GM18520 (cell line): ENCODE measurements at regions not wholly inside any gene's neighbourhood (a gene's known extent, or its start where the extent isn't known, plus 50 kb on each side); places are given as distances from the start of the nearest gene placed in this dataset.

Experiments
- ATAC-seq: cut with Tn5 transposase; IDR thresholded peaks from one replicate; pipeline ENCODE4 v1.9.1; 2021; ENCODE audit not compliant: unreplicated experiment

DNA sequence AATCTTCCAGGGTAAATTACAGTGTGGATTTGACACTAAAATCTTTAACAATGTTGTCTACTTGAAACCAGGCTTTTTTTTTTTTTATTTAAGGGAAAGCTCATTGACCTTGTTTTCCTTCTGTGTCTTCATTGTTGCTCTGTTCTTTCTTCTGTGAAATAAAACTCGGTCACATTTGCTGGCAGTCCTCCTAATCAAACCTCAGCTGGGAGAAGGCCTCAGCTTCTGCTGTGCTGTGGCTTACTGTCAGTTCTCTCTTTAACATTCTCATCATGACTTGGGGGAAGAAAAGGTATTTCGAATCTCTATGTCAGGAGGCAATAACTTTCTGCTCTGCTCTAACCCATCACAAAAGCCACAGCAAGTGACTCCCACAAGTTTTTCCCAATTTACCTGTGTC, 268.9 kb downstream of the ZNF608 start:
- no peak for ATAC-seq

DNA sequence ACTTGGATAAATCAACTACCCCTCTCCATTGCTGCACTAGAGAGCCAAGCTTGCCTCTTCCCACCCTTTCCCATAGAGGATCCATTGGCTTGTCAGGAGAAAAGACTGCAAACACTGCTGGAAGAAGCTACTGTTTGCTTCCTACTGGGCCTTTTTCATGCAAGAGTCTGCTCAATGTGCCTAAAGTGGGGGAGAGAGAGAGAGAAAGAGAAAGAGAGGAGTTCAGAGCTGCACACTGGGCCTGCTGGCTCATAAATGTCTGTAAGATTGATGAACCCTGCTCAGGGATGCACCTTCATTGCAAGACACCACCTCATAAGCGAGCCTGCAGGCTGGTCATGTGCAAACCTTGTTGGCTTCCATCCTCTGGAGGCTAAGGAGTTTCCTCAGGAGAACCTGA, 269.4 kb downstream of the ZNF608 start:
- no peak for ATAC-seq

DNA sequence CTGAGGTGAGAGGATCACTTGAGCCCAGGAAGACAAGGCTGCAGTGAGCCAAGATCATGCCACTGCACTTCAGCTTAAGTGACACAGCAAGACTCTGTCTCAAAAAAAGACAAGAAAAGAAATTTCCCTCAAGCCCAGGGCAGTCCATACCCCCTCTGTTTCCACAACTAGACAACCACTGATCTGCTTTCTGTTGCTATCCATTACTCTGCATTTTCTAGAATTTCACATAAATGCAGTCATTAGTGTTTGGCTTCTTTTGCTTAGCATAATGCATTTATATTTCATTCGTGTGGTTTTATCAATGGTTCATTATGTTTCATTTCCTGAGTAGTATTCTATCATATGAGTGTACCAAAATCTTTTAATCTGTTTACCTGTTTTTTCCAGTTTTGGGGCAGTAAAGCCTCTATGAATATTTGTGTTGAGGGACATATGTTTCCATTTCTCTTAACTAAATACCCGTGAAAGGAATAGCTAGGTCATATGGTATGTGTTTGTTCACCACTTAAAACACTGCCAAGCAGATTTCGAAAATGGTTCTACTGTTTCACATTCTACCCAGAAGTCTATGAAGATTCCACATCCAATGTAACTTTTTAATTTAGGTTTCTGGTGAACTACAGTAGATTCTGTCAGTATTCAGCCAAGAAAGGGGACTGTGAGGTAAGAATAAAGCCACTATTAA, 271.8 kb downstream of the ZNF608 start:
- no peak for ATAC-seq

DNA sequence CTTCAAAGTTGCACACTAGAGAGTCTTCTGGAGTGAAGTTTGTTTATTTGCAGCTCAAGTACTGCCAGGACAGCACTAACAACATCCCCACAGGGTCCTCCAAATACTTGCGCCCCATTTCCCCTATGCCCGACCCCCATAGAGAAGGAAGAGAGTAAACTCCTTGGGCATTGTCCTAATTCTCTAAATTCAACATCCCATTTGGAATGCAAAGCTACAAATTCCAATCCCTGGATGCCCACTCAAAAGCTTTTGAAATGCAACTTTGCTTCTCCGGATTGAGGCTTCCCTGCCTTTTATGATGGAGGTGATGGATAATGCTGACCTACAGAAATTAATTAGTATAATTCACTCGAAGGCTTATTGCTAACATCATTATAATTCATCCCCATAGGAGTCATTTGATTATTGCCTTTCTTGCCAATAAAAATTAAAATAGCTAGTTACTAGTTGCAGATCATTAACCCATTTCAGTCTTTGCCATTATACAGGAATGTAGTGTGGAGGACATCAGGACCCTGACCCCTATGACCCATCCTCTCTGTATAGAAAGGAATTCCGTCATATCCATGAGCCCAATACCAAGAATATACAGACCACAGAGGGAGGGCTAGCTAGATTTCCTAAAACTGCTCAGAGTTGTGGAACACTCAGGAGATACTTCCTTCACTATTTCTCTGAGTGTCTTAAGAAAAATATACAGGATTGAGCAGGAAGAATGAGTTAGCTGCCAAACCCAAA, 277.6 kb downstream of the ZNF608 start:
- ATAC-seq: no peak

GRCh38 chr5:124467745-124468144, 278.7 kb downstream of the ZNF608 start:
- ATAC-seq: no peak

- no peak for ATAC-seq
Measured at GRCh38 chr5:124466011-124466410, 280.4 kb downstream of the ZNF608 start.

DNA sequence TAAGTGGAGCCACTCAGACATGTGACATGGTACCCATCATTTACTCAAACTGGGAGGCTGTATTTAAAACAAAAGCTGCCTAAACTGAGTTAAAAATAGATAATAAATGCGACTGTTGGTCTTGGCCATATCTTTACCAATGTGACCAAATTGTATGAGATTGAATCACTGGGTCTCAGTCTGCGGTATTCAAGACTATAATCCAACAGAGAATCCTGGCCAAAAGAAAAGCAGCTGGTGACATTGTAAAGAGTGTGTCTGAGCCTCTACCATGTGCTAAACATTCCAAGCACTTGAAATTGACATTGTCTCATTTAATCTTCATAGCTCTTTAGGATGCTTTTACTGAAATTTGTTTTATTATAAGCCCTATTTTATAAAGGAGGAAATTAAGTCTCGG, 282.6 kb downstream of the ZNF608 start:
- no peak for ATAC-seq

GRCh38 chr5:124462751-124463150, 283.7 kb downstream of the ZNF608 start:
- no peak for ATAC-seq

- ATAC-seq: no peak
Measured at GRCh38 chr5:124461941-124462340, 284.5 kb downstream of the ZNF608 start.

GRCh38 chr5:124461157-124461556, 285.3 kb downstream of the ZNF608 start:
- no peak for ATAC-seq

DNA sequence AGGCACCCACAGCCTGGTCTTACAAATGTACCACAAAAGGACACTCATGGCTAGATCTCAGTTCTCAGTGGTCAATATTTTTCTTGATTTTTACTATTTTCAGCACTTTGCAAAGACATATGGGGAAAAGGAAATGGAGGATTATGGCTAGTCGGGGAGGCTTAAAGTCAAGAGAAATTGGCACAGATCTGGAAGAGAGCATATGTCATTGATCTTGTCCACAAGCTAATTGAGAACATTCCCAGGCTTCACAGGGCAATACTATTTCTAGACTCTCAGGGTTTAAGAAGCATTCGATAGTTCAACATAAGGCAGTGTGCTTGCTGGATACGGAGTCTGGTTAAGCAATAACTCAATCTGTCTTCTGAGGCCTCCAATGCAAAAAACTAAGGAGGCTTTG, 285.8 kb downstream of the ZNF608 start:
- ATAC-seq: no peak

DNA sequence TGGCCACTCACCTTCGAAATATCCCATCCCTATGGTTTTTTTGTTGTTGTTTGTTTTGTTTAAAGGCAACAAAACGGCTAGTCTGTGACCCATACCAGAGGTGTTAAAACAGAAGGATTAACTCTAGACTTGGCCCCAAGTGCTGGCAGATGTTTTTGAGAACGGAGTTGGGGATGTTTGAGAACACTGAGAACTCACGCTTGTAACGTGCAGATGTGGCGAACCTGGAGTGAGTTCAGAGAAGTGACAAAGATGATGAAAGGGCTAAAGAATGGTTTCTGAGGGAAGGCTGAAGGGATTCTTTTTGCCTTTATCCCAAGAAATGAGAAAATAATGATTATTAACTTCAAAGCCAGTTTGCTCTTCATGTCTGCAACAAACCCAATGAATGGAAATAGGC, 286.5 kb downstream of the ZNF608 start:
- no peak for ATAC-seq

GRCh38 chr5:124457901-124458300, 288.5 kb downstream of the ZNF608 start:
- no peak for ATAC-seq

GRCh38 chr5:124457101-124457500, 289.3 kb downstream of the ZNF608 start:
- ATAC-seq: no peak

DNA sequence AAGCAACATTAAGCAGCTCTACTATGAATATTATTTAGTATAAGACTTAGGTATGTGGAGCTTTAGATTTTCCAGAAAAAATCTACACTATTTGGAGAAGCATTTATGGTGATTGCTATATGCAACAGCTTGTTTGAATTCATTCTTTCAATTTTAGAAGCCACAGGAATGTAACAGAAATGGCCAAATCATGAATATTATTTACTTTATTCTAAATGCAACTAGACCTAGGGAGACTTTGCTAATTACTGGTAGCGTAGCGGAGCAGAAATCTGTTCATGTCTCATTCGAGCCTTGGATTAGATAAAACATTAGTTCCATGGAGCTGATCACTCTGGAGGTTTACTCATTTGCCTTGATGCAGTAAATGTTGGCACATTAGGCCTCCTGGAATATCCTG, 290.2 kb downstream of the ZNF608 start:
- ATAC-seq: no peak

GRCh38 chr5:124454081-124454480, 292.4 kb downstream of the ZNF608 start:
- ATAC-seq: no peak

DNA sequence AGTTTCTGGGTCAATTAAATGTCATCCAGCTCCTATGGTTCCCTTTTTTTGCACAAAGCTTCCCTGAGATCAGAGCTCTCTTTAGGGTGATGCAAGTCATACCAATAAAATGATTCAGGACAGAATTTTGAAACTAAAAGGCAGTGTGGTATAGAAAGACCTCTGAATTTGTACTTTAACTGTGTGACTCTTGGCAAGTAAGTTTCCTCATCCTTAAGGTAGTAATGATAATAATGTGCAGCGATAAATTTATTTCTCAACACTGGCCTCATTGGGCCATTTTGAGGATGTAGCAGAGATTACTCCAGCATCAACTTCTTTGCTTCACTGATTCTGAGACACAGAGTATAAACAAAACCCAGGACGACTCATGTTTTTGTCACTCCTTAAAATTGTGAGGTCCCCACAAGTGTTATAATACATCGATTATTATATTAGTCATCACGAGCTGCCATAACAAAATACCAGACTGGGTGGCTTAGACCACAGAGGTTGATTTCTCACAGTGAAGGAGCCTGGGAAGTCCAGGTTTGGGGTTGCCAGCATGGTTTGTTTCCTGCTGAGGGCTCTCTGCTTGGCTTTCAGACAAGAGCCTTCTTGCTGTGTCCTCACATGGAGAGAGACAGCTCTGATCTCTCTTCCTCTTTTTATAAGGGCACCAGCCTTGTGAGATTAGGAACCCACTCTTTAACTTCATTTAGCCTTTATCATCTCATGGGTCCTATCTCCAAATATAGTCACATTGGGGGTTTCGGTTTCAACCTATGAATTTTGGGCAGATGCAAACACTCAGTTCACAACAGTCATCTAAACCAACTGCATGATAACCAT, 293.0 kb downstream of the ZNF608 start:
- peak; percentile 89 for ATAC-seq

GRCh38 chr5:124452412-124452811, 294.0 kb downstream of the ZNF608 start:
- ATAC-seq: no peak

- ATAC-seq: no peak
Measured at GRCh38 chr5:124451721-124452383, 294.6 kb downstream of the ZNF608 start.

- no peak for ATAC-seq
Measured at GRCh38 chr5:124446120-124446519, 300.3 kb downstream of the ZNF608 start.

GRCh38 chr5:124445070-124445619, 301.3 kb downstream of the ZNF608 start:
- ATAC-seq: no peak
